ENCODE measurements at regions not wholly inside any gene's neighbourhood (a gene's known extent, or its start where the extent isn't known, plus 50 kb on each side); places are given as distances from the start of the nearest gene placed in this dataset. TPM values are rescaled to one million over a fixed set of nuclear protein-coding genes. Genes with fewer than 3 reads are reported as not detected.
"Not testable (repeated sequence)": the region's sequence is repeated elsewhere in the genome, so short reads cannot be mapped to it uniquely, and the experiment has no call there.

DNA sequence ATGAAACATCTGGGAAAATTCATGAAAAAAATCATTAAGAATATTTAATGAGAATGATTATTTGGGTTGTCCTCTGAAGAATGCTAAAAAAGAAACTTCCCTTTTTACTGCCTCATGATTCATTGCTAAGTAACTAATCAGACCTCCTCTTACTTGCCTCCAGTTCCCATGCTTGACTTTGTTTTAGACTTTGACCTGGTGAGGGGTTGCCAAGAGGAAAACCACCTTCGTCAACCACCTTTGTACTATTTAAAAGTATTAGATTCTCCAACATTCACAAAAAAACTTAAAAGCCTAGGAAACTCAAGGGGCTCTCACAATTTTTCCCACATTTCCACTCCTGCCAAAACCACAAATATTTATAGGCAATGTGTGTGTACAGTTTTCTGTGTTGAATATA, 115.2 kb upstream of the ST8SIA4 start:
- no peaks in the 10 kb centered on the region for H3K36me3 ChIP-seq (ENCODE audit: control insufficient read depth in 3 of 3, insufficient read depth in 3 of 3, low read length in 3 of 3)
- no peaks in the 10 kb centered on the region for H3K27me3 ChIP-seq (ENCODE audit: control insufficient read depth in 3 of 3, insufficient read depth in 3 of 3, low read length in 3 of 3)
- H3K4me3 ChIP-seq (ENCODE audit: low read length in 3 of 3): no peak overlapping the region
- no peak overlapping the region for H3K27ac ChIP-seq (ENCODE audit: low read depth, low read length)
- no peak overlapping the region for H3K9ac ChIP-seq (ENCODE audit: low read depth in 1 of 3, low read length in 3 of 3)
- no peaks in the 10 kb centered on the region for H3K9me3 ChIP-seq (ENCODE audit: control insufficient read depth in 3 of 3, low read length in 3 of 3)
- no peaks in the 10 kb centered on the region for H3K4me1 ChIP-seq (ENCODE audit: control insufficient read depth in 3 of 3, insufficient read depth in 3 of 3, low read length in 3 of 3)

DNA sequence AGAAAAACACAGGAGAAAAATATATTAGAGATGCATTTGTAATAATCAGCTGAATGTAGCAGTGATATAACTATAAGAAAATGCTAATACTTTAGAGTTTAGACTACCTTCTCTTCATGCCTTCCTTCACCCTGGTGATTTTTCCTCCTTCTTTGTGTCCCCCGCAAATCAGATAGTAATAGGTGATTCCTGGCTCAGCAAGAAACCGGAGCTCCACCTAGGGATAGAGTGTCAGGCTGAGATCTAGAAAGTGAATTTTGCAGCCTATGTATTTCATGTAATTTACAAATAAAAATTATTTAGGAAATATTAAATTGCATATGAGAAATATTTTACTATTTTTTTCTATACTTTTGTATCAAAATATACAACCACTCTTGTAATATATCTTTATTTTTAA, 109.8 kb upstream of the ST8SIA4 start:
- no peak overlapping the region for H3K27ac ChIP-seq (ENCODE audit: low read depth, low read length)
- no peaks in the 10 kb centered on the region for H3K9me3 ChIP-seq (ENCODE audit: control insufficient read depth in 3 of 3, low read length in 3 of 3)
- H3K4me3 ChIP-seq (ENCODE audit: low read length in 3 of 3): no peak overlapping the region
- no peaks in the 10 kb centered on the region for H3K27me3 ChIP-seq (ENCODE audit: control insufficient read depth in 3 of 3, insufficient read depth in 3 of 3, low read length in 3 of 3)
- H3K9ac ChIP-seq (ENCODE audit: low read depth in 1 of 3, low read length in 3 of 3): no peak overlapping the region
- no peaks in the 10 kb centered on the region for H3K36me3 ChIP-seq (ENCODE audit: control insufficient read depth in 3 of 3, insufficient read depth in 3 of 3, low read length in 3 of 3)
- H3K4me1 ChIP-seq (ENCODE audit: control insufficient read depth in 3 of 3, insufficient read depth in 3 of 3, low read length in 3 of 3): no peaks in the 10 kb centered on the region

DNA sequence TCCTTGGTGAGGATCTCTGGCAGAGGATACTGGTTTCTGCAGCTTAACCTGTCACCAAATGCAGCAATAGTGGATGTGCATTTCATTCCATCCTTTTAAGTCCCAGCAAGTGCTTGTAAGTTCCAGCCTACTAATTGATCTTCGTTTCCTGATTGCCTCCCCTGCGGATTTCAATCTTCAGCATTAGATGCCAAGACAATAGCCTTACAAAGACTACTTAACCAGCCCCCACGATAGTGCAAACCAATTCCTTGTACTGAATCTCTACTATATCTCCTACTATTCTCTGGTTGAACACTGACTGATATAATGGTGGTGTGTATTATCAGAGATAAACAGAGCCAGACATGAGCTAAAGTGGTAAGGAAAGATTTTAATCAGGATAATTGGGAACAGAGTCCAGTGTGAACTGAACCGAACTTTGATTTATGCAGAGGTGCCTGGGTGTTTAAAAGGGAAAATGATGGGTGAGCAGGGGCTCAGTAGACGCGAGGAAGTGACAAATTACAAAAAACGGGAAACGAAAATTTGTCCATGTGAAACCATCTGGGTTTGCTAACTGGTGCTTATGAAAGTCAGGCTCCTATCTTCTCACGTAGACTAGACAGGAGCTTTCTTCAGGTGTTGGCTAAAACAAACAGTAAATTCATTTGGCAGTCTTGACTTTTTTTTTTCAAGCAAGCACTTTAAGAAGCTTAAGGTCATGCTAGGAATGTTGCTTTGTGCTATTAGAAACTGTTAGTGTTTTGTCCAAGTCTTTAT, 106.9 kb upstream of the ST8SIA4 start:
- Histone ChIP-seq H3K9me3 (ENCODE audit: control insufficient read depth in 3 of 3, low read length in 3 of 3) (no peaks in the 10 kb centered on the region), H3K27ac (ENCODE audit: low read depth, low read length) (no peak overlapping the region), H3K4me3 (ENCODE audit: low read length in 3 of 3) (no peak overlapping the region), H3K4me1 (ENCODE audit: control insufficient read depth in 3 of 3, insufficient read depth in 3 of 3, low read length in 3 of 3) (no peaks in the 10 kb centered on the region), H3K36me3 (ENCODE audit: control insufficient read depth in 3 of 3, insufficient read depth in 3 of 3, low read length in 3 of 3) (no peaks in the 10 kb centered on the region), H3K27me3 (ENCODE audit: control insufficient read depth in 3 of 3, insufficient read depth in 3 of 3, low read length in 3 of 3) (no peaks in the 10 kb centered on the region), H3K9ac (ENCODE audit: low read depth in 1 of 3, low read length in 3 of 3) (no peak overlapping the region)

- no peaks in the 10 kb centered on the region for H3K27me3 ChIP-seq (ENCODE audit: control insufficient read depth in 3 of 3, insufficient read depth in 3 of 3, low read length in 3 of 3)
- no peak overlapping the region for H3K27ac ChIP-seq (ENCODE audit: low read depth, low read length)
- no peaks in the 10 kb centered on the region for H3K36me3 ChIP-seq (ENCODE audit: control insufficient read depth in 3 of 3, insufficient read depth in 3 of 3, low read length in 3 of 3)
- no peaks in the 10 kb centered on the region for H3K4me1 ChIP-seq (ENCODE audit: control insufficient read depth in 3 of 3, insufficient read depth in 3 of 3, low read length in 3 of 3)
- H3K9ac ChIP-seq (ENCODE audit: low read depth in 1 of 3, low read length in 3 of 3): no peak overlapping the region
- no peak overlapping the region for H3K4me3 ChIP-seq (ENCODE audit: low read length in 3 of 3)
- H3K9me3 ChIP-seq (ENCODE audit: control insufficient read depth in 3 of 3, low read length in 3 of 3): peaks cover 0 to 2% (median 0%) of the 10 kb centered on the region in 3 donors
Observed at GRCh38 chr5:100992354-100992753, 89.3 kb upstream of the ST8SIA4 start.

GRCh38 chr5:100983601-100984000, 80.5 kb upstream of the ST8SIA4 start:
- not testable (repeated sequence) for H3K4me3 ChIP-seq (ENCODE audit: low read length in 3 of 3); H3K9ac ChIP-seq (ENCODE audit: low read depth in 1 of 3, low read length in 3 of 3); H3K27ac ChIP-seq (ENCODE audit: low read depth, low read length); H3K27me3 ChIP-seq (ENCODE audit: control insufficient read depth in 3 of 3, insufficient read depth in 3 of 3, low read length in 3 of 3); H3K36me3 ChIP-seq (ENCODE audit: control insufficient read depth in 3 of 3, insufficient read depth in 3 of 3, low read length in 3 of 3); H3K9me3 ChIP-seq (ENCODE audit: control insufficient read depth in 3 of 3, low read length in 3 of 3); H3K4me1 ChIP-seq (ENCODE audit: control insufficient read depth in 3 of 3, insufficient read depth in 3 of 3, low read length in 3 of 3)

DNA sequence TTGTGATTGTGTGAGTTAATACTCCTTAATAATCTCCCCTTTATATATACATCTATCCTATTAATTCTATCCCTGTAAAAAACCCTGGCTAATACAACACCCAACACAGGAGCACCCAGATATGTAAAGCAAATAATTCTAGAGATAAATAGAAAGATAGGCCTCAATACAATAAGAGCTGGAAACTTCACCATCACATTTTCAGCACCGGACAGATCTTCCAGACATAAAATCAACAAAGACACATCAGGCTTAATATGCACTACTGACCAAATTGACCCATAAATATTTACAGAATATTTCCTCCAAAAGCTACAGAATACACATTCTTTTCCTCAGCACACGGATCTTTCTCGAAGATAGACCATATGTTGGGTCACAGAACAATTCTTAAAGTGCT, 71.0 kb upstream of the ST8SIA4 start:
- Histone ChIP-seq H3K4me1 (ENCODE audit: control insufficient read depth in 3 of 3, insufficient read depth in 3 of 3, low read length in 3 of 3) (no peaks in the 10 kb centered on the region), H3K36me3 (ENCODE audit: control insufficient read depth in 3 of 3, insufficient read depth in 3 of 3, low read length in 3 of 3) (no peaks in the 10 kb centered on the region), H3K27me3 (ENCODE audit: control insufficient read depth in 3 of 3, insufficient read depth in 3 of 3, low read length in 3 of 3) (no peaks in the 10 kb centered on the region), H3K9me3 (ENCODE audit: control insufficient read depth in 3 of 3, low read length in 3 of 3) (no peaks in the 10 kb centered on the region), H3K9ac (ENCODE audit: low read depth in 1 of 3, low read length in 3 of 3) (no peak overlapping the region), H3K27ac (ENCODE audit: low read depth, low read length) (no peak overlapping the region), H3K4me3 (ENCODE audit: low read length in 3 of 3) (no peak overlapping the region)

DNA sequence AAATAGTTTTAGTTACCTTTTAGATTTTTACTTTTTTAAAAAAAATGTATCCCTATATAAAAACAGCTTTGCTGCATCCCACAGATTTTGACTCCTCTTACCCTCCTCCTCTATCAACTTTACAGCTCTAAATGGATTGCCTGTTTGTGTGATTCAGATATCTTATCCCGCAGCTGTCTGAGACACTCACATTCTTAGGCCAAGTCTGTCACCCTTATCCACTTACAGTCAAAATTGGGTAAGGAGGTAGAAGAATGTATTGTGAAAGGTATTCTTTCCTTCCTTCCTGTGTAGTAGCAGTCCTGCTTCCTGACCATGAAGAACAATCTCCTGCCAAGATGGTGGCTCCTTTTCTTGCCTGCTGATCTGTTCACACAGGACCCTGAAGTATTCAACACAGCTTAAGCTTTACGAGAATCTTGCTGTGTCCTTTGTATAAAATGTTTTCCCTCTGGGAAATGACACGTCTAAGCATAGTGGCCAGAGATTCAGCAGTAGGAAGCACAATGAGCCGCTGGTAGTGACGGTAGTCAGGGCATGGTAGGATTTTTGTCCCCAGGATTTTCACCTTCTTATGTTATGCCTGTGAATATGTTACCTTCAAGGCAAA, 67.7 kb upstream of the ST8SIA4 start:
- no peak overlapping the region for H3K9ac ChIP-seq (ENCODE audit: low read depth in 1 of 3, low read length in 3 of 3)
- no peak overlapping the region for H3K27ac ChIP-seq (ENCODE audit: low read depth, low read length)
- H3K36me3 ChIP-seq (ENCODE audit: control insufficient read depth in 3 of 3, insufficient read depth in 3 of 3, low read length in 3 of 3): no peaks in the 10 kb centered on the region
- H3K27me3 ChIP-seq (ENCODE audit: control insufficient read depth in 3 of 3, insufficient read depth in 3 of 3, low read length in 3 of 3): no peaks in the 10 kb centered on the region
- no peak overlapping the region for H3K4me3 ChIP-seq (ENCODE audit: low read length in 3 of 3)
- no peaks in the 10 kb centered on the region for H3K4me1 ChIP-seq (ENCODE audit: control insufficient read depth in 3 of 3, insufficient read depth in 3 of 3, low read length in 3 of 3)
- no peaks in the 10 kb centered on the region for H3K9me3 ChIP-seq (ENCODE audit: control insufficient read depth in 3 of 3, low read length in 3 of 3)

- Histone ChIP-seq H3K36me3 (ENCODE audit: control insufficient read depth in 3 of 3, insufficient read depth in 3 of 3, low read length in 3 of 3) (no peaks in the 10 kb centered on the region), H3K27ac (ENCODE audit: low read depth, low read length) (no peak overlapping the region), H3K9ac (ENCODE audit: low read depth in 1 of 3, low read length in 3 of 3) (no peak overlapping the region), H3K4me1 (ENCODE audit: control insufficient read depth in 3 of 3, insufficient read depth in 3 of 3, low read length in 3 of 3) (no peaks in the 10 kb centered on the region), H3K27me3 (ENCODE audit: control insufficient read depth in 3 of 3, insufficient read depth in 3 of 3, low read length in 3 of 3) (no peaks in the 10 kb centered on the region), H3K4me3 (ENCODE audit: low read length in 3 of 3) (no peak overlapping the region), H3K9me3 (ENCODE audit: control insufficient read depth in 3 of 3, low read length in 3 of 3) (no peaks in the 10 kb centered on the region)
Observed at GRCh38 chr5:100965291-100965690, 62.2 kb upstream of the ST8SIA4 start.

Small RNAs in the stretch of these regions (small RNA-seq; reads per million reads assigned to genes)
- gene RN7SL802P (not detected), gene RNA5SP188 (not detected)
